H9 (cell line): ENCODE measurements at regions not wholly inside any gene's neighbourhood (a gene's known extent, or its start where the extent isn't known, plus 50 kb on each side); places are given as distances from the start of the nearest gene placed in this dataset.

Experiments used
- DNase-seq: peaks from one replicate; pipeline ENCODE4 v3.0.0-alpha.2; 2017
- H2AFZ ChIP-seq: one replicate; pipeline ENCODE4 v1.6.1; 2013; ENCODE audit warnings: mild to moderate bottlenecking, low read length, control low read depth, moderate library complexity
- H2AK5ac ChIP-seq: 2 replicates; pipeline ENCODE4 v1.6.1; 2013; ENCODE audit warnings: low read length, control low read depth, mixed read lengths; ENCODE audit not compliant: insufficient read length
- H2BK120ac ChIP-seq: one replicate; pipeline ENCODE4 v1.6.1; 2013; ENCODE audit warnings: low read depth, mild to moderate bottlenecking, low read length, control low read depth, inconsistent platforms; ENCODE audit not compliant: poor library complexity, severe bottlenecking
- H2BK12ac ChIP-seq: 2 replicates; pipeline ENCODE4 v1.6.1; 2013; ENCODE audit warnings: low read length, control low read depth, mixed read lengths, low read depth; ENCODE audit not compliant: insufficient read length
- H2BK15ac ChIP-seq: 2 replicates; pipeline ENCODE4 v1.6.1; 2013; ENCODE audit warnings: low read depth, low read length, control low read depth
- H2BK20ac ChIP-seq: one replicate; pipeline ENCODE4 v1.6.1; 2013; ENCODE audit warnings: low read depth, mild to moderate bottlenecking, low read length, control low read depth, inconsistent platforms; ENCODE audit not compliant: poor library complexity, severe bottlenecking
- H2BK5ac ChIP-seq: 2 replicates; pipeline ENCODE4 v1.6.1; 2013; ENCODE audit warnings: low read length, control low read depth, mixed read lengths; ENCODE audit not compliant: insufficient read length
- H3K14ac ChIP-seq: 2 replicates; pipeline ENCODE4 v1.6.1; 2013; ENCODE audit warnings: low read length, control low read depth; ENCODE audit not compliant: insufficient read depth
- H3K18ac ChIP-seq: 2 replicates; pipeline ENCODE4 v1.6.1; 2013; ENCODE audit warnings: low read depth, mild to moderate bottlenecking, mixed read lengths, low read length, control low read depth; ENCODE audit not compliant: insufficient read length
- H3K23ac ChIP-seq: 2 replicates; pipeline ENCODE4 v1.6.1; 2013; ENCODE audit warnings: low read length, control low read depth, mixed read lengths, low read depth; ENCODE audit not compliant: insufficient read length
- H3K23me2 ChIP-seq: 2 replicates; pipeline ENCODE4 v1.6.1; 2013; ENCODE audit warnings: low read depth, mild to moderate bottlenecking, mixed read lengths, low read length, control low read depth; ENCODE audit not compliant: insufficient read length, poor library complexity, severe bottlenecking
- H3K27ac ChIP-seq: 2 replicates; pipeline ENCODE4 v1.5.1; 2013; ENCODE audit warnings: low read length, control low read depth, mixed read lengths, low read depth; ENCODE audit not compliant: insufficient read length
- H3K27me3 ChIP-seq: 2 replicates; pipeline ENCODE4 v1.6.1; 2013; ENCODE audit warnings: low read length, control low read depth, inconsistent platforms; ENCODE audit not compliant: insufficient read depth
- H3K4ac ChIP-seq: 2 replicates; pipeline ENCODE4 v1.6.1; 2013; ENCODE audit warnings: low read depth, mild to moderate bottlenecking, control low read depth, inconsistent platforms, low read length, moderate library complexity
- H3K4me1 ChIP-seq: 2 replicates; pipeline ENCODE4 v1.6.1; 2013; ENCODE audit warnings: low read length, control low read depth, inconsistent platforms; ENCODE audit not compliant: insufficient read depth
- H3K4me2 ChIP-seq: 2 replicates; pipeline ENCODE4 v1.6.1; 2013; ENCODE audit warnings: low read length, control low read depth, mixed read lengths; ENCODE audit not compliant: insufficient read length, insufficient read depth
- H3K56ac ChIP-seq: 2 replicates; pipeline ENCODE4 v1.6.1; 2013; ENCODE audit warnings: low read depth, mild to moderate bottlenecking, mixed read lengths, low read length, control low read depth; ENCODE audit not compliant: insufficient read length
- H3K79me1 ChIP-seq: 2 replicates; pipeline ENCODE4 v1.6.1; 2013; ENCODE audit warnings: low read depth, mild to moderate bottlenecking, moderate library complexity, low read length, control low read depth, inconsistent platforms; ENCODE audit not compliant: insufficient read depth, poor library complexity, severe bottlenecking
- H3K79me2 ChIP-seq: 2 replicates; pipeline ENCODE4 v1.6.1; 2013; ENCODE audit warnings: low read length, control low read depth, inconsistent platforms; ENCODE audit not compliant: insufficient read depth
- H3K9ac ChIP-seq: 2 replicates; pipeline ENCODE4 v1.6.1; 2013; ENCODE audit warnings: low read length, control low read depth, mixed read lengths; ENCODE audit not compliant: insufficient read length; ENCODE audit errors: extremely low read depth
- H3K9me3 ChIP-seq: one replicate; pipeline ENCODE4 v1.6.1; 2013; ENCODE audit warnings: low read depth, low read length, inconsistent platforms; ENCODE audit not compliant: control insufficient read depth
- H3T11ph ChIP-seq: one replicate; pipeline ENCODE4 v1.6.1; 2013; ENCODE audit warnings: mild to moderate bottlenecking, low read length, control low read depth, inconsistent platforms
- H4K20me1 ChIP-seq: one replicate; pipeline ENCODE4 v1.6.1; 2013; ENCODE audit not compliant: control insufficient read depth, insufficient read length, insufficient read depth
- H4K5ac ChIP-seq: 2 replicates; pipeline ENCODE4 v1.6.1; 2013; ENCODE audit warnings: low read depth, mild to moderate bottlenecking, mixed read lengths, low read length, control low read depth; ENCODE audit not compliant: insufficient read length
- H4K8ac ChIP-seq: replicated peaks from 2 replicates; pipeline ENCODE4 v1.6.1; 2013; ENCODE audit warnings: low read length, control low read depth, mixed read lengths, low read depth; ENCODE audit not compliant: insufficient read length
- H4K91ac ChIP-seq: 2 replicates; pipeline ENCODE4 v1.6.1; 2013; ENCODE audit warnings: low read depth, mild to moderate bottlenecking, moderate library complexity, mixed read lengths, low read length, control low read depth; ENCODE audit not compliant: insufficient read length
- H3K27ac Mint-ChIP-seq, 3 experiments: 2 replicates in 2 of 3; 3 replicates in 1 of 3; pipeline ENCODE4 v1.8.0; 2020 to 2021; ENCODE audit warnings: mixed read lengths in 3 of 3, mild to moderate bottlenecking in 1 of 3, moderate library complexity in 1 of 3
- H3K27me3 Mint-ChIP-seq: 2 replicates; pipeline ENCODE4 v1.8.0; 2021; ENCODE audit warnings: low read depth, mild to moderate bottlenecking, moderate library complexity, mixed read lengths
- H3K36me3 Mint-ChIP-seq, 3 experiments: 2 replicates in 2 of 3; 3 replicates in 1 of 3; pipeline ENCODE4 v1.8.0; 2020 to 2021; ENCODE audit warnings: low read depth in 3 of 3, mixed read lengths in 3 of 3; ENCODE audit not compliant: insufficient read depth in 1 of 3
- H3K4me1 Mint-ChIP-seq, 2 experiments: 2 replicates each; pipeline ENCODE4 v1.8.0; 2020; ENCODE audit warnings: mixed read lengths in 2 of 2
- H3K4me3 Mint-ChIP-seq, 2 experiments: 2 replicates in 1 of 2; 3 replicates in 1 of 2; pipeline ENCODE4 v1.8.0; 2020 to 2021; ENCODE audit warnings: mild to moderate bottlenecking in 2 of 2, mixed read lengths in 2 of 2, moderate library complexity in 1 of 2
- H3K9me3 Mint-ChIP-seq, 2 experiments: 2 replicates in 1 of 2; 3 replicates in 1 of 2; pipeline ENCODE4 v1.8.0; 2020; ENCODE audit warnings: mild to moderate bottlenecking in 2 of 2, mixed read lengths in 2 of 2, moderate library complexity in 1 of 2
- WGBS: extraction: QIAGEN DNeasy Blood & Tissue Kit; methylation state at CpG from one replicate; pipeline ENCODE4 v1.1.7; 2013; ENCODE audit warnings: missing lambda C conversion rate, low lambda C conversion rate, mixed read lengths; ENCODE audit not compliant: insufficient read length; ENCODE audit errors: extremely low coverage; 5-methylcytosine and 5-hydroxymethylcytosine counted together
- TF ChIP-seq, protein P1 (sequence below): fragments of 200-600 bp; sonication (generic); conservative IDR thresholded peaks from 3 replicates; pipeline ENCODE4 v1.8.0; 2021; ENCODE audit warnings: antibody characterized with exemption, mild to moderate bottlenecking

- Histone ChIP-seq H3K18ac (no peak overlapping the region), H3K4me1 (no peaks in the 10 kb centered on the region), H3K79me1 (no peaks in the 10 kb centered on the region), H3K23ac (no peak overlapping the region), H2BK120ac (no peak overlapping the region), H3K23me2 (no peaks in the 10 kb centered on the region), H3K27ac (no peak overlapping the region), H4K8ac (no peak overlapping the region), H2AK5ac (no peak overlapping the region), H2BK15ac (no peak overlapping the region), H3K14ac (no peak overlapping the region), H3K9ac (no peak overlapping the region), H4K91ac (no peak overlapping the region), H2BK20ac (no peak overlapping the region), H3K4me2 (no peak overlapping the region), H2BK12ac (no peak overlapping the region), H4K20me1 (no peaks in the 10 kb centered on the region), H3K9me3 (peaks cover 4% of the 10 kb centered on the region), H3T11ph (no peak overlapping the region), H3K4ac (no peak overlapping the region), H2BK5ac (no peak overlapping the region), H3K79me2 (no peaks in the 10 kb centered on the region), H2AFZ (no peak overlapping the region), H3K27me3 (no peaks in the 10 kb centered on the region), H4K5ac (no peak overlapping the region), H3K56ac (no peak overlapping the region)
- Mint-ChIP-seq H3K27ac (no peak overlapping the region), H3K36me3 (peaks cover 0 to 2% (median 0%) of the 10 kb centered on the region in 3 experiments; a peak in 2 of 7 replicates), H3K4me1 (peaks cover 2% of the 10 kb centered on the region in 2 experiments; a peak in 1 of 4 replicates), H3K27me3 (no peaks in the 10 kb centered on the region), H3K9me3 (peaks cover 41 to 49% of the 10 kb centered on the region in 2 experiments), H3K4me3 (no peak overlapping the region)
- DNase-seq = no peak
- TF ChIP-seq, protein P1, sequence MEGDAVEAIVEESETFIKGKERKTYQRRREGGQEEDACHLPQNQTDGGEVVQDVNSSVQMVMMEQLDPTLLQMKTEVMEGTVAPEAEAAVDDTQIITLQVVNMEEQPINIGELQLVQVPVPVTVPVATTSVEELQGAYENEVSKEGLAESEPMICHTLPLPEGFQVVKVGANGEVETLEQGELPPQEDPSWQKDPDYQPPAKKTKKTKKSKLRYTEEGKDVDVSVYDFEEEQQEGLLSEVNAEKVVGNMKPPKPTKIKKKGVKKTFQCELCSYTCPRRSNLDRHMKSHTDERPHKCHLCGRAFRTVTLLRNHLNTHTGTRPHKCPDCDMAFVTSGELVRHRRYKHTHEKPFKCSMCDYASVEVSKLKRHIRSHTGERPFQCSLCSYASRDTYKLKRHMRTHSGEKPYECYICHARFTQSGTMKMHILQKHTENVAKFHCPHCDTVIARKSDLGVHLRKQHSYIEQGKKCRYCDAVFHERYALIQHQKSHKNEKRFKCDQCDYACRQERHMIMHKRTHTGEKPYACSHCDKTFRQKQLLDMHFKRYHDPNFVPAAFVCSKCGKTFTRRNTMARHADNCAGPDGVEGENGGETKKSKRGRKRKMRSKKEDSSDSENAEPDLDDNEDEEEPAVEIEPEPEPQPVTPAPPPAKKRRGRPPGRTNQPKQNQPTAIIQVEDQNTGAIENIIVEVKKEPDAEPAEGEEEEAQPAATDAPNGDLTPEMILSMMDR = no peak
- no CpG with 5 or more reads among the region's 3 CpGs for WGBS
These were observed 260.0 kb downstream of the GLUD2 start for GRCh38 chrX:121307449-121307848.
